Mucosa of rectum (tissue), 2 donors: ENCODE measurements at regions not wholly inside any gene's neighbourhood (a gene's known extent, or its start where the extent isn't known, plus 50 kb on each side); places are given as distances from the start of the nearest gene placed in this dataset.
"Not testable (repeated sequence)": the region's sequence is repeated elsewhere in the genome, so short reads cannot be mapped to it uniquely, and the experiment has no call there.

ENCODE experiments used
- H3K27ac ChIP-seq, 2 donors: one replicate each; pipeline ENCODE4 v1.7.0; 2013; ENCODE audit warnings: inconsistent platforms in 2 of 2, low read depth in 2 of 2, low read length in 2 of 2
- H3K27me3 ChIP-seq, 2 donors: one replicate each; pipeline ENCODE4 v1.7.0; 2013; ENCODE audit warnings: low read length in 2 of 2; ENCODE audit not compliant: control insufficient read depth in 2 of 2, insufficient read depth in 2 of 2
- H3K36me3 ChIP-seq, 2 donors: one replicate each; pipeline ENCODE4 v1.7.0; 2013; ENCODE audit warnings: low read length in 2 of 2; ENCODE audit not compliant: control insufficient read depth in 2 of 2, insufficient read depth in 2 of 2
- H3K4me1 ChIP-seq, 2 donors: one replicate each; pipeline ENCODE4 v1.7.0; 2013; ENCODE audit warnings: low read length in 2 of 2, mild to moderate bottlenecking in 1 of 2; ENCODE audit not compliant: control insufficient read depth in 2 of 2, insufficient read depth in 2 of 2
- H3K4me3 ChIP-seq, 2 donors: one replicate each; pipeline ENCODE4 v1.7.0; 2013; ENCODE audit warnings: low read length in 2 of 2
- H3K9ac ChIP-seq, 2 donors: one replicate each; pipeline ENCODE4 v1.7.0; 2013; ENCODE audit warnings: low read length in 2 of 2, low read depth in 1 of 2, mild to moderate bottlenecking in 1 of 2
- H3K9me3 ChIP-seq, 2 donors: one replicate each; pipeline ENCODE4 v1.7.0; 2013; ENCODE audit warnings: low read length in 2 of 2; ENCODE audit not compliant: control insufficient read depth in 2 of 2
- donor health status: healthy.
- donor health status: Normal muscosa, but diverticular disease.

DNA sequence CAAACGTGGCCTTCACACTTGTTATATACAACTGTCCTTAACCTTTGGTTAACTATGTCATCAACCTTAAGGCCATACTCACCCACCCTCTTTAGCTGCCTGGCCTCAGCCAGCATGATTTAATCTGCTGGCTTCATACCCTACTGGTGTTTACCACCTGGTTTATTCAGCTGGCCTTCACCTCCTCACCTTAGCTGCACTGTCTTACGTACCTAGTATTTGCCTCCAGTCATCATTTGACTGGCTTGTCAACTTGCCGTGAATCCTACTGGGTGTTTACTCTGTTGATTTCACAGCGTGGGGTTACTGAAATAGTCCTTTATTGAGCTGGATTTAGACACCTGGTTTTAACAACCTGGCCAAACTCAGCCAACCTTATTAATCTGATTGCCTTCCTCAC, 102.8 kb downstream of the IL12A start:
- Histone ChIP-seq H3K27me3 (no peaks in the 10 kb centered on the region), H3K4me3 (no peak overlapping the region), H3K4me1 (no peaks in the 10 kb centered on the region), H3K9ac (no peak overlapping the region), H3K36me3 (no peaks in the 10 kb centered on the region), H3K9me3 (no peaks in the 10 kb centered on the region), H3K27ac (no peak overlapping the region)

DNA sequence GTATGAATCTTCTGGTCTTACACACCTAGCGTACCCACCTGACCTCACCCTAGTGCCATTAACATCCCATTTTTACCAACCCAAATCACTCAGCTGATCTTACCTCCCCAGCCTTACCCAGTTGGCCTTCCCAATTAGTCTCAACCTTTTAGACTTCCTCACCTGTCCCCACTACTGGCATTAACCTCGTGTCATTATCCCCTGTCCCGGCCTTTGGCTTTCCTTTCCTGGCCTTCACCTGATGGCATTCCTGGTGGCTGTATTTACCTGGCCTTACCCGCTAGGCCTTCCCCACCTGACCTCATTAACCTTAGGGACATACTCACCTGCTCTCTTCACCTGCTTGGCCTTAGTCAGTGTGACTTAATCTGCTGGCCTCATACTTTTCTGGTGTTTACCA, 104.1 kb downstream of the IL12A start:
- Histone ChIP-seq H3K27ac (no peak overlapping the region), H3K4me1 (no peaks in the 10 kb centered on the region), H3K27me3 (no peaks in the 10 kb centered on the region), H3K9me3 (no peaks in the 10 kb centered on the region), H3K9ac (no peak overlapping the region), H3K36me3 (no peaks in the 10 kb centered on the region), H3K4me3 (no peak overlapping the region)

DNA sequence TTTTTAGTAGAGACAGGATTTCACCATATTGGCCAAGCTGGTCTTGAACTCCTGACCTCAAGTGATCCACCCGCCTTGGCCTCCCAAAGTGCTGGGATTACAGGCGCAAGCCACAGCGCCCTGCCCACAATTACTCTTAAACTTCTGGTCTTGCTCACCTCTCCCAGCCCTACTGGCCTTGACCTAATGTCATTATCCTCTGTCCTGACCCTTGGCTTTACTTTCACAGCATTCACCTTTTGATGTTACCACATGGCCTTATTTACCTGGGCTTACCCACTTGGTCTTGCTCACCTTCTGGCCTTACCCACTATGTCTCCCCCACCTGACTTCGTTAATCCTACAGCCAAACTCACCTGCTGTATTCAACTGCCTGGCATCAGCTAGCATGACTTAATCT, 105.9 kb downstream of the IL12A start:
- no peak overlapping the region for H3K9ac ChIP-seq
- no peaks in the 10 kb centered on the region for H3K36me3 ChIP-seq
- H3K27ac ChIP-seq = no peak overlapping the region

DNA sequence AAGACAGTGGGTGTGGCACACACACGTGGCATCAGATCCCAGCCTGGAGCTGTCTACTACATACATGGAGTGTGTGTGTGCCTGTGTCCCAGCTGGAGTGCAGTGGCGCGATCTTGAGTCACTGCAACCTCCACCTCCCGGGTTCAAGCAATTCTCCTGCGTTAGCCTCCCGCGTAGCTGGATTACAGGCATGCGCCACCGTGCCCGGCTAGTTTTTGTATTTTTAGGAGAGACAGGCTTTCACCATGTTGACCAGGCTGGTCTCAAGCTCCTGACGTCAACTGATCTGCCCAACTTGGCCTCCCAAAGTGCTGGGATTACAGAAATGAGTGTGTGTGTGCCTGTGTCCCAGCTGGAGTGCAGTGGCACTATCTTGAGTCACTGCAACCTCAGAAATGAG, 108.8 kb downstream of the IL12A start:
- H3K27ac ChIP-seq = no peak overlapping the region
- no peak overlapping the region for H3K4me3 ChIP-seq
- H3K4me1 ChIP-seq = no peaks in the 10 kb centered on the region
- no peaks in the 10 kb centered on the region for H3K27me3 ChIP-seq
- no peaks in the 10 kb centered on the region for H3K9me3 ChIP-seq
- no peak overlapping the region for H3K9ac ChIP-seq
- no peaks in the 10 kb centered on the region for H3K36me3 ChIP-seq

More for the DNA sequence above, 105.9 kb downstream of the IL12A start:
- Histone ChIP-seq H3K9me3 (no peaks in the 10 kb centered on the region), H3K4me1 (no peaks in the 10 kb centered on the region), H3K4me3 (no peak overlapping the region), H3K27me3 (no peaks in the 10 kb centered on the region)

DNA sequence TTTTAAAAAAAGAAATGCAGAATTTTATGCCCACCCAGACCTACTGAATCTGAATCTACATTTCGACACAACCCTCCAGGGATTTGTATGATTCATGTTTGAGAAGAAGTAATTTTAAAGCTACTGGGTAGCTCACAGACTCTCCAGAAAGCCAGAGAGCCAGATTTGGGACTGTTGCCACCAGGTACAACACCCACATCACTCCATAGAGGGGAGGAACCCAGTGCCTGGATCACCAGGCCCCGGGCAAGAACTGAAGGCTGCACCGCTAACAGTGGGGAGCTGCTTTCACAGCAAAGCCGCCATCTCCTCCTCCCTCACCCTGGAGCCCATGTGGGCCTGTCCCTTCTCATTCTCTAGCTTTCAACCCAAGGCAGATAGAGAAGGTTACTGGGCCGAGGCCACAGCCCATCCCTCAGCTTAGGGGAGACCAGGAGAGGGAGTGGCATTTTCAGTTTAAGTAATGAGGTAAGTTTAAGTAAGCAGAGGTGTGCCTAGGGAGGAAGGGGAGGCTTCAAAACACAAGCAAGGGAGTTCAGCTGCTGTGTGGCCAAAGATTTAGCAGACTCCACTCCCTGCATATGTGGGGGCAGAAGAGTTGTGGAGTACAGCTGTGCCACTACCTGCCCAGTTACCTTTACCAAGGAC, 109.8 kb downstream of the IL12A start:
- no peak overlapping the region for H3K9ac ChIP-seq
- no peaks in the 10 kb centered on the region for H3K36me3 ChIP-seq
- no peaks in the 10 kb centered on the region for H3K9me3 ChIP-seq
- no peak overlapping the region for H3K4me3 ChIP-seq
- no peak overlapping the region for H3K27ac ChIP-seq
- H3K27me3 ChIP-seq = no peaks in the 10 kb centered on the region
- H3K4me1 ChIP-seq = no peaks in the 10 kb centered on the region

DNA sequence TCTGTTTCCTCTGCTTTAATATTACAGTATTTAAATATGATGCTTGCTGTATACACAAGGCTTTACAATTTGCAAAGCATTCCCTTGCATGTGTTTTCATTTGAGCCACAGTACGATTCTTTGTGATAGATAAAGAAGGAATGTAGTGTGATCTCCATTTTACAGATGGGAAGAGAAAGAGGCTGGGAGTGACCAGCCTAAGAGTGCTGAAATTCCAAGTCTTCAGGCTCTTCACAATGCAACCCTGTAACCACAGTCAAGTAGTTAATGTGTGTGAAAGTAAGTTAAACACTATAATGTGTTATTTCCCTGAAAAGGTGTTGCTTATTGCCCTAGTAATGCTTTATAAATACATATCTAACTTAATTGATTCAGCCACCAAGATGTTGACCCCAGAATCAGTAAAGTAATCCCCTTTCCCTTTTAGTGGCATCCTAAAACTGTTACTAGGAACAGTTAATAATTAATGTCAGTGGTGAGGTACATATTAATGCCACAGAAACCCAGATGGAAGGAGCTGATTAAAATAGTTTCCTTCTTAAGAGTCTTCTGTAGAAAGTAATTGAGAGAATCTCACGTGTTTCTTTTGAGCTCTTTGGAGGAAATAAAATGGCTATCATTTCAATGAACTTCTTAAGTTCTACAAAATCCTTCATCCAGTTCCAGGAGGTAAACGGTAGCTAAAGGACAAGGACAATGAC, 110.4 kb downstream of the IL12A start:
- H3K4me3 ChIP-seq = no peak overlapping the region
- no peaks in the 10 kb centered on the region for H3K4me1 ChIP-seq
- no peaks in the 10 kb centered on the region for H3K27me3 ChIP-seq
- no peaks in the 10 kb centered on the region for H3K9me3 ChIP-seq
- no peak overlapping the region for H3K9ac ChIP-seq
- H3K27ac ChIP-seq = no peak overlapping the region
- no peaks in the 10 kb centered on the region for H3K36me3 ChIP-seq

DNA sequence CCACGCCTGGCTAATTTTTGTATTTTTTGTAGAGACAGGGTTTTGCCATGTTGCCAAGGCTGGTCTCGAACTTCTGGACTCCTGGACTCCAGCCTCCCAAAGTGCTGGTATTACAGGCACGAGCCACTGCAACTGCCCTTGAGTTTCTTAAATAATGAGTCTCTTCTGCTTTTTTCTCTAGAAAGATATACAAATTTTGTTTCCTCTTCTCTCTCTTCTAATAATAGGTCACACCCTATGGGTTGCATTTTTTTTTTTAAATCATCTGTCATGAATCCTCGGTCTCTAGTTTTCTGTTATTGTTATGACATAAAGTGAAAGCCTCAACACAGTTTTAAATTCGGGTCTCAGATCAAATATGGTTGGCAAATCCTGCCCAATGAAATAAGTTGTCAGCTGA, 111.2 kb downstream of the IL12A start:
- H3K36me3 ChIP-seq = no peaks in the 10 kb centered on the region
- no peaks in the 10 kb centered on the region for H3K4me1 ChIP-seq
- no peak overlapping the region for H3K27ac ChIP-seq
- H3K9me3 ChIP-seq = no peaks in the 10 kb centered on the region
- H3K27me3 ChIP-seq = no peaks in the 10 kb centered on the region
- no peak overlapping the region for H3K4me3 ChIP-seq
- H3K9ac ChIP-seq = no peak overlapping the region

DNA sequence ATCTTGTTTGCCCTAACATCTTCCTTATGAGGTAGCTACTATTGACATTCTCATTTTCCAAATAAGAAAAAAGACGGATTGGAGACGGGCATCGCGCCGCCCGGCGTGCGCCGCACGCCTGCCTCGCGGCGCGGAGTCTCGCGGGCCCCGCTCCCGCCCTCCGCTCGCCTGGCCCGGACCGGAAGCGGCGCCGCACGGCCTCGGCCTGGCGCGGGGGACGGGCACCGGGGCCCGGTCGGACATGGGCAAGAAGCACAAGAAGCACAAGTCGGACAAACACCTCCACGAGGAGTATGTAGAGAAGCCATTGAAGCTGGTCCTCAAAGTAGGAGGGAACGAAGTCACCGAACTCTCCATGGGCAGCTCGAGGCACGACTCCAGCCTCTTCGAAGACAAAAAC, 112.0 kb downstream of the IL12A start:
- H3K9me3 ChIP-seq = no peaks in the 10 kb centered on the region
- H3K4me1 ChIP-seq = no peaks in the 10 kb centered on the region
- H3K27ac ChIP-seq = no peak overlapping the region
- H3K9ac ChIP-seq = no peak overlapping the region
- H3K27me3 ChIP-seq = no peaks in the 10 kb centered on the region
- no peaks in the 10 kb centered on the region for H3K36me3 ChIP-seq
- no peak overlapping the region for H3K4me3 ChIP-seq

DNA sequence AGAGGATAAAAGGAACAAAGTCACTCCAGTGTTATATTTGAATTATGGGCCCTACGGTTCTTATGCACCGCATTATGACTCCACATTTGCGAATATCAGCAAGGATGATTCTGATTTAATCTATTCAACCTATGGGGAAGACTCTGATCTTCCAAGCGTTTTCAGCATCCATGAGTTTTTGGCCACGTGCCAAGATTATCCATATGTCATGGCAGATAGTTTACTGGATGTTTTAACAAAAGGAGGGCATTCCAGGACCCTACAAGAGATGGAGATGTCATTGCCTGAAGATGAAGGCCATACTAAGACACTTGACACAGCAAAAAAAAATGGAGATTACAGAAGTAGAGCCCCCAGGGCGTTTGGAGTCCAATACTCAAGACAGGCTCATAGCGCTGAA, 113.4 kb downstream of the IL12A start:
- not testable (repeated sequence) for H3K27ac ChIP-seq, H3K27me3 ChIP-seq, H3K4me3 ChIP-seq, H3K36me3 ChIP-seq, H3K4me1 ChIP-seq, H3K9ac ChIP-seq, H3K9me3 ChIP-seq

DNA sequence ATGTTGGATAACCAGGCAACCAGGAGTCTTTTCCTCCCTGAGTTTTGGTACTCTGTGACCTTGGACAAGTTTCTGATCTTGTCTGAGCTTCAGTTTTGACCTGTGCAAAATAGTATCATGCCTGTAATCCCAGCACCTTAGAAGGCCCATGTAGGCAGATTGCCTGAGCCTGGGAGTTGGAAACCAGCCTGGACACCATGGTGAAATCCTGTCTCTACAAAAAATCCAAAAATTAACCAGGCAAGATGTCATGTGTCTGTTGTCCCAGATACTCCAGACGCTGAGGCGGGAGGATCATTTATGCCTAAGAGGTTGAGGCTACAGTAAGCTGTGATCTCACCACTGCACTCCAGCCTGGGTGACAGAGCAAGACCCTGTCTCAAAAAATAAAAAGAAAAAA, 114.8 kb downstream of the IL12A start:
- Histone ChIP-seq H3K4me1 (peaks cover 0 to 2% of the 10 kb centered on the region in 2 donors), H3K27ac (no peak overlapping the region), H3K36me3 (no peaks in the 10 kb centered on the region), H3K4me3 (no peak overlapping the region), H3K27me3 (no peaks in the 10 kb centered on the region), H3K9me3 (no peaks in the 10 kb centered on the region), H3K9ac (no peak overlapping the region)
